Cardiac muscle cell (in vitro differentiated cells and primary cell): ENCODE measurements at regions not wholly inside any gene's neighbourhood (a gene's known extent, or its start where the extent isn't known, plus 50 kb on each side); places are given as distances from the start of the nearest gene placed in this dataset.

Source experiments
- DNase-seq, 2 donors: peaks; one replicate each; pipeline versions ENCODE4 v3.0.0 to v3.0.0-alpha.2; 2010 to 2017; ENCODE audit warnings: low read depth in 1 of 2, low spot score in 1 of 2
- H3K27ac ChIP-seq: fragments of 200-600 bp; sonication (generic); 2 replicates; pipeline ENCODE4 v1.5.1; 2016
- H3K27me3 ChIP-seq: fragments of 200-600 bp; sonication (generic); 2 replicates; pipeline ENCODE4 v1.6.0; 2016; ENCODE audit warnings: control low read depth
- H3K36me3 ChIP-seq: fragments of 200-600 bp; sonication (generic); 2 replicates; pipeline ENCODE4 v1.5.1; 2016; ENCODE audit warnings: control low read depth
- H3K4me1 ChIP-seq: fragments of 200-600 bp; sonication (generic); 2 replicates; pipeline ENCODE4 v1.8.1; 2017; ENCODE audit warnings: low read depth, mild to moderate bottlenecking, mixed run types
- H3K4me3 ChIP-seq: fragments of 200-600 bp; sonication (generic); 2 replicates; pipeline ENCODE4 v1.5.1; 2016; ENCODE audit warnings: mild to moderate bottlenecking
- H3K9me3 ChIP-seq: fragments of 200-600 bp; sonication (generic); 2 replicates; pipeline ENCODE4 v1.5.1; 2017; ENCODE audit warnings: low read depth, mild to moderate bottlenecking, control low read depth
- TF ChIP-seq, protein P1 (sequence below): IDR thresholded peaks from 2 replicates; pipeline ENCODE4 v1.5.1; 2012; ENCODE audit warnings: low read depth, mild to moderate bottlenecking, low read length

GRCh38 chr15:92538115-92538514 is 117.5 kb downstream of the FAM174B start:
- no peaks in the 10 kb centered on the region for H3K9me3 ChIP-seq
- H3K27me3 ChIP-seq, result no peaks in the 10 kb centered on the region
- H3K4me1 ChIP-seq, result no peaks in the 10 kb centered on the region
- H3K27ac ChIP-seq, result no peak overlapping the region
- H3K4me3 ChIP-seq, result no peak overlapping the region
- DNase-seq, result no peak
- TF ChIP-seq, protein P1, sequence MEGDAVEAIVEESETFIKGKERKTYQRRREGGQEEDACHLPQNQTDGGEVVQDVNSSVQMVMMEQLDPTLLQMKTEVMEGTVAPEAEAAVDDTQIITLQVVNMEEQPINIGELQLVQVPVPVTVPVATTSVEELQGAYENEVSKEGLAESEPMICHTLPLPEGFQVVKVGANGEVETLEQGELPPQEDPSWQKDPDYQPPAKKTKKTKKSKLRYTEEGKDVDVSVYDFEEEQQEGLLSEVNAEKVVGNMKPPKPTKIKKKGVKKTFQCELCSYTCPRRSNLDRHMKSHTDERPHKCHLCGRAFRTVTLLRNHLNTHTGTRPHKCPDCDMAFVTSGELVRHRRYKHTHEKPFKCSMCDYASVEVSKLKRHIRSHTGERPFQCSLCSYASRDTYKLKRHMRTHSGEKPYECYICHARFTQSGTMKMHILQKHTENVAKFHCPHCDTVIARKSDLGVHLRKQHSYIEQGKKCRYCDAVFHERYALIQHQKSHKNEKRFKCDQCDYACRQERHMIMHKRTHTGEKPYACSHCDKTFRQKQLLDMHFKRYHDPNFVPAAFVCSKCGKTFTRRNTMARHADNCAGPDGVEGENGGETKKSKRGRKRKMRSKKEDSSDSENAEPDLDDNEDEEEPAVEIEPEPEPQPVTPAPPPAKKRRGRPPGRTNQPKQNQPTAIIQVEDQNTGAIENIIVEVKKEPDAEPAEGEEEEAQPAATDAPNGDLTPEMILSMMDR, result no peak
- H3K36me3 ChIP-seq, result no peaks in the 10 kb centered on the region

- H3K36me3 ChIP-seq, result no peaks in the 10 kb centered on the region
- no peak overlapping the region for H3K4me3 ChIP-seq
- no peaks in the 10 kb centered on the region for H3K9me3 ChIP-seq
- no peak for DNase-seq
- H3K4me1 ChIP-seq, result no peaks in the 10 kb centered on the region
- no peaks in the 10 kb centered on the region for H3K27me3 ChIP-seq
- no peak overlapping the region for H3K27ac ChIP-seq
- TF ChIP-seq, protein P1, result no peak
These were observed 122.3 kb downstream of the FAM174B start for GRCh38 chr15:92533298-92533697.

DNA sequence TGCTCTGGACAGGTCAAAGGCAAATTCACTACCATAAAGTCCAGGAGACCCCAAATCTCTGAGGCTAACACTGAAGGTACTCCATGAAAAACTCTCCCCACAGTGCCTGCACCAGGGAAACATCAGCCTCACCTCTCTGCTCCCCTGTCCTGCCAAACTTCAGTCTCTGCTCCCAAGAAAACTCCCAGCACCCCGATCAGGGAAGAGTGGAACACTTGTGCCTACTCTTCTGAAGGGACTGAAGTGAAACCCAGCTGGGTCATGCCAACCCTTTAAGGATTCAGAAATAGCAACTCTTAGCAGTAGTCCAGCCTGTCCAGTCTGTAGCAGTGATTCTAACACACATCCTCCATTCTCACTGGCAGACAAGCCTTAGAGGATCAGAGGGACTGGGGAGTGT is 124.2 kb downstream of the FAM174B start:
- Histone ChIP-seq H3K4me1 (no peaks in the 10 kb centered on the region), H3K27ac (no peak overlapping the region), H3K4me3 (no peak overlapping the region), H3K9me3 (no peaks in the 10 kb centered on the region), H3K36me3 (no peaks in the 10 kb centered on the region), H3K27me3 (no peaks in the 10 kb centered on the region)
- TF ChIP-seq, protein P1, result no peak
- DNase-seq, result no peak

- Histone ChIP-seq H3K4me3 (no peak overlapping the region), H3K4me1 (no peaks in the 10 kb centered on the region), H3K27ac (no peak overlapping the region), H3K27me3 (no peaks in the 10 kb centered on the region), H3K9me3 (no peaks in the 10 kb centered on the region), H3K36me3 (no peaks in the 10 kb centered on the region)
- DNase-seq, result peak in 1 of 2 donors; percentile 6
- TF ChIP-seq, protein P1, result no peak
These were observed 126.8 kb downstream of the FAM174B start for GRCh38 chr15:92528736-92529135.

DNA sequence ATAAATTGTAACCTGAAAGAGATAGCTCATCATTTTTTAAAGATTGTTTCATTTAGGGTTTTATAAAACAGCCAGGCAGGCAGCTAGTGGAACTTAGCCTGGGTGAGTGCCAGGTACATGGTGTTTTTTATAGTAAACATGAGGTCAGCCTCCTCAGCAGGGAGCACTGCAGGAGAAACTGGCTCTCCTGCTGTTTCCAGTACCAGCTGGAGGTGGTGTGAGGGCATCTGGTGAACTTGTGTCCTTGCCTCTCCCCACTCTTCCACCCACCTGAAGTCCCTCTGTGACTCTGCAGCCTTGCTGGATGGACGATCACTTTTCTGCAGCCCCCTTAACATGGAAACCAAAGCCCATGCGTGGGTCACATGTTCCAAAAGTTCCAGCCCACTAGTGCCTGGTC is 128.4 kb downstream of the FAM174B start:
- no peaks in the 10 kb centered on the region for H3K36me3 ChIP-seq
- no peaks in the 10 kb centered on the region for H3K9me3 ChIP-seq
- peak in 1 of 2 donors; percentile 22 for DNase-seq
- no peak overlapping the region for H3K27ac ChIP-seq
- TF ChIP-seq, protein P1, result no peak
- no peaks in the 10 kb centered on the region for H3K4me1 ChIP-seq
- H3K27me3 ChIP-seq, result no peaks in the 10 kb centered on the region
- no peak overlapping the region for H3K4me3 ChIP-seq

- H3K27me3 ChIP-seq, result no peaks in the 10 kb centered on the region
- no peak overlapping the region for H3K4me3 ChIP-seq
- no peaks in the 10 kb centered on the region for H3K9me3 ChIP-seq
- TF ChIP-seq, protein P1, result no peak
- H3K27ac ChIP-seq, result no peak overlapping the region
- H3K36me3 ChIP-seq, result no peaks in the 10 kb centered on the region
- no peak for DNase-seq
- H3K4me1 ChIP-seq, result no peaks in the 10 kb centered on the region
These were observed 129.8 kb downstream of the FAM174B start for GRCh38 chr15:92525758-92526245.
